ENCODE measurements at regions not wholly inside any gene's neighbourhood (a gene's known extent, or its start where the extent isn't known, plus 50 kb on each side); places are given as distances from the start of the nearest gene placed in this dataset.

DNA sequence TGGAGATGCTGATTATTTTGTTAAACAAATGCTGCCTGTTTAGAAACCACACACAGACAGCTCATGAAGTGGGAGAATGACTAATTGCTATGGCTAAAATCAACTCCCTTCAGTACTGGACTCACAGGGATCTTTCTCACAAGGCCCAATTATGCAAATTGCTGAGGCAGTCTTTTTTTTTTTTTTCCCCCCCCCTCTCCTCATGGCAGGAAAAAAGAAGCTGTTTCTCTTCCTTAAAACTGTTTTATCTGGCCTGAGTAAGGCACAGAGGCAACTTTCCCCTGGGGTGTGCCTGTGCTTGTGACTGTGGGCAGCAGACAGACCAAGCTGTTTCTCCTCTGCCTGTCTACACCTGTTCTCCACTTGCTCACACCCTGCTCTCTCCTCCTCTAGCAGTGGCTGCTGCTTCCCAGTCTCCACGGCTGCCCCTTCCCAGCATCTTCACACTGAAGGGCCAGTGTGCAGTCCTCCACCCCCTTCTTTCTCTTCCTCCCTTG lies 65.4 kb upstream of the STEAP1B start (continued):
- TF ChIP-seq E2F6 (IDR thresholded peaks at IDR 0.05) = no peak
- TF ChIP-seq POLR2A (IDR thresholded peaks at IDR 0.05; ENCODE audit: control extremely low read depth in 1 of 2, low read depth in 2 of 2, low read length in 2 of 2) = no peak
- TF ChIP-seq EGR1 (IDR thresholded peaks at IDR 0.05; ENCODE audit: borderline replicate concordance, low read depth, low read length) = no peak
- no peak for TF ChIP-seq TAF1 (IDR thresholded peaks at IDR 0.05; ENCODE audit: low read depth, low read length)
- no peak for TF ChIP-seq TAF7 (optimal IDR thresholded peaks at IDR 0.05; ENCODE audit: borderline replicate concordance, low read depth, low read length)
- no peak for TF ChIP-seq ASH2L (IDR thresholded peaks at IDR 0.05; ENCODE audit: low read length)
- no peak for TF ChIP-seq SIX5 (IDR thresholded peaks at IDR 0.05; ENCODE audit: low read depth, low read length)
- no peak for TF ChIP-seq CHD2 (IDR thresholded peaks at IDR 0.05; ENCODE audit: low read length)
